ENCODE measurements at regions not wholly inside any gene's neighbourhood (a gene's known extent, or its start where the extent isn't known, plus 50 kb on each side); places are given as distances from the start of the nearest gene placed in this dataset.

DNA sequence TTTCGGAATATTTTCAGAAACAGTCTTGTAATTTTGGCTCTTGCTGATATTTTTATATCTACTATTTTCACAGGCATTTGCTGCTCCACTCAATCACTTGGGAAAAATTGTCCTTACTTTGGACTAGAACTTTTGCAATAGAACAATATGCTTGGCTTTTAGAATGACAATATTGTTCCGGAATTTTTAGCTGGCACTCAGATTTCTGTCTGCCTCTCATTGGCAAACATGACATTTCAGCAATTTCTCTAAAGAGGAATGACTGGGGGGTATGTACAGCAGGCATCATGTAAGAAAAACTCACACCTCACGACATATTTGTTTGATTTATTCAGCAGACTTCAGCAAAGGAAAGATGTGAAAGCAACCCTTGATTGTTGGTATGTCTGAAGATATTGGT is 243.6 kb upstream of the GPRIN3 start:
- TF ChIP-seq POLR2AphosphoS5 (IDR thresholded peaks at IDR 0.05; ENCODE audit: low read depth, low read length) (no peak), SIN3A (IDR thresholded peaks at IDR 0.05; ENCODE audit: borderline replicate concordance, insufficient read depth, low read length) (no peak), FOXP2 (optimal IDR thresholded peaks at IDR 0.05; ENCODE audit: borderline replicate concordance, extremely low read depth, extremely low read length, insufficient read depth) (no peak), TAF1 (IDR thresholded peaks at IDR 0.05; ENCODE audit: borderline replicate concordance, insufficient read depth, low read length) (no peak)
- TF ChIP-seq, protein P1, sequence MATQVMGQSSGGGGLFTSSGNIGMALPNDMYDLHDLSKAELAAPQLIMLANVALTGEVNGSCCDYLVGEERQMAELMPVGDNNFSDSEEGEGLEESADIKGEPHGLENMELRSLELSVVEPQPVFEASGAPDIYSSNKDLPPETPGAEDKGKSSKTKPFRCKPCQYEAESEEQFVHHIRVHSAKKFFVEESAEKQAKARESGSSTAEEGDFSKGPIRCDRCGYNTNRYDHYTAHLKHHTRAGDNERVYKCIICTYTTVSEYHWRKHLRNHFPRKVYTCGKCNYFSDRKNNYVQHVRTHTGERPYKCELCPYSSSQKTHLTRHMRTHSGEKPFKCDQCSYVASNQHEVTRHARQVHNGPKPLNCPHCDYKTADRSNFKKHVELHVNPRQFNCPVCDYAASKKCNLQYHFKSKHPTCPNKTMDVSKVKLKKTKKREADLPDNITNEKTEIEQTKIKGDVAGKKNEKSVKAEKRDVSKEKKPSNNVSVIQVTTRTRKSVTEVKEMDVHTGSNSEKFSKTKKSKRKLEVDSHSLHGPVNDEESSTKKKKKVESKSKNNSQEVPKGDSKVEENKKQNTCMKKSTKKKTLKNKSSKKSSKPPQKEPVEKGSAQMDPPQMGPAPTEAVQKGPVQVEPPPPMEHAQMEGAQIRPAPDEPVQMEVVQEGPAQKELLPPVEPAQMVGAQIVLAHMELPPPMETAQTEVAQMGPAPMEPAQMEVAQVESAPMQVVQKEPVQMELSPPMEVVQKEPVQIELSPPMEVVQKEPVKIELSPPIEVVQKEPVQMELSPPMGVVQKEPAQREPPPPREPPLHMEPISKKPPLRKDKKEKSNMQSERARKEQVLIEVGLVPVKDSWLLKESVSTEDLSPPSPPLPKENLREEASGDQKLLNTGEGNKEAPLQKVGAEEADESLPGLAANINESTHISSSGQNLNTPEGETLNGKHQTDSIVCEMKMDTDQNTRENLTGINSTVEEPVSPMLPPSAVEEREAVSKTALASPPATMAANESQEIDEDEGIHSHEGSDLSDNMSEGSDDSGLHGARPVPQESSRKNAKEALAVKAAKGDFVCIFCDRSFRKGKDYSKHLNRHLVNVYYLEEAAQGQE (IDR thresholded peaks at IDR 0.05; ENCODE audit: insufficient read depth in 1 of 2, low read depth in 2 of 2, low read length in 2 of 2), result no peak

DNA sequence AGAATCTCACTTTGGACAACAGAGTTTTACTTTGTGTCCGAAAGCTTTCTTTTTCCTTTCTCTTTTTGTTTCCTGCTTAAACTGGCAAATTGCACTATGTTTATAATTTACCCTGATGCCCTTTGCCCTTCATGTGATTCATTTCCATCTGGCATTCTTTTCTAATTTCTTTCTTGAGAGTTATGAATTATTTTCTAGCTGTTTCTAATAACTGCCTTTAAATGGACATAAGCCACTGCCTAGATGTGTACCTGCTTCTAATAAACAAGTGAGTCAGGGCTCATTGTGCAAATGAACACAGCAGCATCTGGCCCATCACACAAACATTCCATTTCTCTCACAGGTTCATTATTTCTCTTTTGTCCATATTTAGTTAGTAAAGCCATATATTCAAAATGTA is 242.3 kb upstream of the GPRIN3 start:
- TF ChIP-seq POLR2AphosphoS5 (IDR thresholded peaks at IDR 0.05; ENCODE audit: low read depth, low read length) (no peak), FOXP2 (optimal IDR thresholded peaks at IDR 0.05; ENCODE audit: borderline replicate concordance, extremely low read depth, extremely low read length, insufficient read depth) (no peak), SIN3A (IDR thresholded peaks at IDR 0.05; ENCODE audit: borderline replicate concordance, insufficient read depth, low read length) (no peak), TAF1 (IDR thresholded peaks at IDR 0.05; ENCODE audit: borderline replicate concordance, insufficient read depth, low read length) (no peak)
- TF ChIP-seq, protein P1 (IDR thresholded peaks at IDR 0.05; ENCODE audit: insufficient read depth in 1 of 2, low read depth in 2 of 2, low read length in 2 of 2), result no peak

DNA sequence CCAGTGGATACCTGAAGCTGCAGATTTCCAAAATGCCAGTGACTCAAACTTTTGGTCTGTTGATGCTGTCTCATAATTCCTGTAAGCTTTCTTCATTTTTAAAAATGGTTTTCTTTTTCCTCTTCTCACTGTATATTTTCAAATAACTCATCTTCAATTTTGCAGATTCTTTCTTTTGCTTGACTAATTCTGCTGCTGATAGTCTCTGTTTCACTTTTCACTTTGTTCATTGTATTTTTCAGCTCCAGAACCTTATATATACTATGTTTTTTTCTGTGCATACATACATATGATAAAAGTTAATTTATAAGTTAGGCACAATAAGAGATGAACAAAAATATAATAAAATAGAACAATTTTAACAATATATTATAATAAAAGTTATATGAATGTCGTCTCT is 237.7 kb upstream of the GPRIN3 start:
- TF ChIP-seq, protein P1 (IDR thresholded peaks at IDR 0.05; ENCODE audit: insufficient read depth in 1 of 2, low read depth in 2 of 2, low read length in 2 of 2), result no peak
- TF ChIP-seq SIN3A (IDR thresholded peaks at IDR 0.05; ENCODE audit: borderline replicate concordance, insufficient read depth, low read length) (no peak), TAF1 (IDR thresholded peaks at IDR 0.05; ENCODE audit: borderline replicate concordance, insufficient read depth, low read length) (no peak), POLR2AphosphoS5 (IDR thresholded peaks at IDR 0.05; ENCODE audit: low read depth, low read length) (no peak), FOXP2 (optimal IDR thresholded peaks at IDR 0.05; ENCODE audit: borderline replicate concordance, extremely low read depth, extremely low read length, insufficient read depth) (no peak)

DNA sequence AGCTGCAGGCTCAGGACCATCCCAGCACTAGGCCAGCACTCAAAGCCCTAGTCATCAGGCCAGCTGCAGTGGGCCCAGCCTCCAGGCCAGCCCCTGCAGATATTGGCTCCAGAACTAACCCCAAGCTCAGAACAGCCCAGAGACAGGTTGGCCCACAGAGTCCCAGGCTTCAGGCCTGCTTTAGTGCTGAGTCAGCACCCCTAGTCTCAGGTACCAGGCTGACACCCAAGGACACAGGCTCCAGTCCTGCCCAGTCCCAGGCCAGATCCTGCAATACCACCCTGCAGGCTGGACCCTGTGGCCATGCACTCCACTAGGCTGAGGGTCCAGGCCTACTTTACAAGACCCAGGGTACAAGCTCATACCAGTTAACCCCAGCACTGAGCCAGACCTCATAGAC is 234.4 kb upstream of the GPRIN3 start:
- TF ChIP-seq FOXP2 (optimal IDR thresholded peaks at IDR 0.05; ENCODE audit: borderline replicate concordance, extremely low read depth, extremely low read length, insufficient read depth) (no peak), POLR2AphosphoS5 (IDR thresholded peaks at IDR 0.05; ENCODE audit: low read depth, low read length) (no peak), TAF1 (IDR thresholded peaks at IDR 0.05; ENCODE audit: borderline replicate concordance, insufficient read depth, low read length) (no peak), SIN3A (IDR thresholded peaks at IDR 0.05; ENCODE audit: borderline replicate concordance, insufficient read depth, low read length) (no peak)
- TF ChIP-seq, protein P1 (IDR thresholded peaks at IDR 0.05; ENCODE audit: insufficient read depth in 1 of 2, low read depth in 2 of 2, low read length in 2 of 2), result no peak
